ENCODE measurements at regions not wholly inside any gene's neighbourhood (a gene's known extent, or its start where the extent isn't known, plus 50 kb on each side); places are given as distances from the start of the nearest gene placed in this dataset.

DNA sequence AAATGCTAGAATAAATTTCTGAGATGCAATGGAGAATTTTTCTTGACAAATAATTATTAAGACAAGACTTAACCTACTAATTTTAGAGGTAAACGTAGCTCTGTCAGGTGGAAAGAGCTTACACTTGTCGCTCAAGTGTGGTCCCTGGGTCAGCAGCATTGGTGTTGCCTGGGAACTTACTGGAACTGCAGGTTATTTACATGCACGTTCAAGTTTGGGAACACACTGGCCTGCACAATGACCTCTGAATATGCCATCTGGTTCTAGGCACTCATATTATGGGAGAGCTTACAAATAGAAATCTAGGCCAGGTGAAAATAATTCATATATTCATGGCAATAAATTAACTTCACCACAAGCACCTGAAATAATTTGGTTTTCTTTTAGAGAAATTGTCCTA, 88.5 kb upstream of the BCL9 start:
- no peak for TF ChIP-seq CTCF (IDR thresholded peaks at IDR 0.05; ENCODE audit: control extremely low read depth, extremely low read depth, low read depth, missing control alignments)
- ChIA-PET POLR2A (no interaction called here), CTCF (interaction anchor here (0.8 to 1.2 kb wide), 3 partner anchors 19 to 63 kb away, joined by 3 to 4 read pairs (median 4); no protein-coding TSS in a partner anchor)
- no peak for DNase-seq (ENCODE audit: extremely low spot score)

DNA sequence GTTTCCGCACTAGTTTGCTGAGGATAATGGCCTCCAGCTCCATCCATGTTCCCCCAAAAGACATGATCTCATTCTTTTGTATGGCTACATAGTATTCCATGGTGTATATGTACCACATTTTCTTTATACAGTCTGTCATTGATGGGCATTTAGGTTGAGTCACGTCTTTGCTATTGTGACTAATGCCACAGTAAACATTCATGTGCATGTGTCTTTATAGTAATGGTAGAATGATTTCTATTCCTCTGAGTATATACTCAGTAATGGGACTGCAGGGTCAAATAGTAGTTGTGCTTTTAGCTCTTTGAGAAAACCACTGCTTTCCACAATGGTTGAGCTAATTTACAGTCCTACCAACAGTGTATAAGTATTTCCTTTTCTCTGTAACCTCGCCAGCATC, 78.3 kb upstream of the BCL9 start:
- DNase-seq (ENCODE audit: extremely low spot score) = no peak
- CTCF ChIA-PET = interaction anchor here (1.0 to 1.2 kb wide), 2 partner anchors 66 to 74 kb away, joined by 3 read pairs; no protein-coding TSS in a partner anchor
- TF ChIP-seq CTCF (IDR thresholded peaks at IDR 0.05; ENCODE audit: control extremely low read depth, extremely low read depth, low read depth, missing control alignments) = no peak
- POLR2A ChIA-PET = no interaction called here

GRCh38 chr1:147466543-147466942, 74.8 kb upstream of the BCL9 start:
- no peak for TF ChIP-seq CTCF (IDR thresholded peaks at IDR 0.05; ENCODE audit: control extremely low read depth, extremely low read depth, low read depth, missing control alignments)

DNA sequence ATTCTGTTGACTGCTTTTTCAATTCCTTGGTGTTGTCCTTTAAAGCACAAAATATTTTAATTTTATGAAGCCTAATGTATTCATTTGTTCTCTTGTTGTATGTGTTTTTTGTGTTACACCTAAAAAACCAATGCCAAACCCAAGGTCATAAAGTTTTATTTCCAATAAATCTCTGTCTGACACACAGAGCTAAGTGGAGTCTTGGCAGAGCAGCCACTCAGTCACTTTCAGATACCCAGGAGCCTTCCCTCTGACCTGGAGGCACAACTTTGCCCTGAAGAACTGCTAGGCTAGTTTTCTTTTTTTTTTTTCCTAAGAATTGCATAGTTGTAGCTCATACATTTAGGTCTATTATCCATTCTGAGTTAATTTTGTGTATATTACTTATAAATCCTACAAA, 71.2 kb upstream of the BCL9 start:
- CTCF ChIA-PET = no interaction called here
- POLR2A ChIA-PET = no interaction called here
- DNase-seq (ENCODE audit: extremely low spot score) = no peak
- TF ChIP-seq CTCF (IDR thresholded peaks at IDR 0.05; ENCODE audit: control extremely low read depth, extremely low read depth, low read depth, missing control alignments) = no peak

More at GRCh38 chr1:147466543-147466942, 74.8 kb upstream of the BCL9 start:
- ChIA-PET POLR2A (no interaction called here), CTCF (no interaction called here)
- DNase-seq (ENCODE audit: extremely low spot score) = no peak

GRCh38 chr1:147472489-147472888, 68.8 kb upstream of the BCL9 start:
- CTCF ChIA-PET = interaction anchor here (1.6 to 1.8 kb wide), 2 partner anchors 16 to 20 kb away, joined by 3 to 4 read pairs; no protein-coding TSS in a partner anchor

DNA sequence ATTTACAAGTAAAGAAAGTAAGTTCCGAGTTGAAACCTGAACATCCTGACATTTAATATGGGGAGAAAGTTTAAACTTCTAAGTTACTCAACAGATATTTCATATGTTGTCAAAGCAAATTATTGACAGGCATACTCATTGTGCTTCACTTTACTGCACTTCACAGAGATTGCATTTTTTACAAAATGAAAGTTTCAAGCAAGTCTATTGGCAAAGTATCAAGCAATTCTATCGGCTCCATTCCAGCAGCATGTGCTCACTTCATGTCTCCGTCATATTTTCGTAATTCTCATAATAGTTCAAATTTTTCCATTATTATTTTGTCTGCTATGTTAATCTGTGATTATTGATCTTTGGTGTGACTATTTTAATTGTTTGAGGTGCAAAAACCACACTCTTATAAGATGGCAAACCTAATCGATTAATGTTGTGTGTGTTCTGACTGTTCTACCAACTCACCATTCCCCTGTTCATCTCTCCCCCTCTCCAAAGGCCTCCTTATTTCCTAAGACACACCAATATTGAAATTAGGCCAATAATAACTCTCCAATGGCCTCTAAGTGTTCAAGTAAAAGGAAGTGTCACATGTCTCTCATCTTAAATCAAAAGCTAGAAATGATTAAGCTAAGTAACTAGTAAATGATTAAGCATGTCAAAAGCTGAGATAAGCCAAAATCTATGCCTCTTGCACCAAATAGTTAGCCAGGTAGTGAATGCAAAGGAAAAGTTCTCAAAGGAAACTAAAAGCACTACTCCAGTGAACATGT, 68.2 kb upstream of the BCL9 start:
- no peak for TF ChIP-seq CTCF (IDR thresholded peaks at IDR 0.05; ENCODE audit: control extremely low read depth, extremely low read depth, low read depth, missing control alignments)
- ChIA-PET POLR2A (no interaction called here), CTCF (interaction anchor here (1.0 to 1.9 kb wide), 2 partner anchors 20 to 193 kb away, joined by 3 to 4 read pairs; no protein-coding TSS in a partner anchor)
- DNase-seq (ENCODE audit: extremely low spot score) = no peak

More at GRCh38 chr1:147472489-147472888, 68.8 kb upstream of the BCL9 start:
- POLR2A ChIA-PET = no interaction called here
- DNase-seq (ENCODE audit: extremely low spot score) = no peak
- TF ChIP-seq CTCF (IDR thresholded peaks at IDR 0.05; ENCODE audit: control extremely low read depth, extremely low read depth, low read depth, missing control alignments) = no peak
